ENCODE measurements at regions not wholly inside any gene's neighbourhood (a gene's known extent, or its start where the extent isn't known, plus 50 kb on each side); places are given as distances from the start of the nearest gene placed in this dataset.

DNA sequence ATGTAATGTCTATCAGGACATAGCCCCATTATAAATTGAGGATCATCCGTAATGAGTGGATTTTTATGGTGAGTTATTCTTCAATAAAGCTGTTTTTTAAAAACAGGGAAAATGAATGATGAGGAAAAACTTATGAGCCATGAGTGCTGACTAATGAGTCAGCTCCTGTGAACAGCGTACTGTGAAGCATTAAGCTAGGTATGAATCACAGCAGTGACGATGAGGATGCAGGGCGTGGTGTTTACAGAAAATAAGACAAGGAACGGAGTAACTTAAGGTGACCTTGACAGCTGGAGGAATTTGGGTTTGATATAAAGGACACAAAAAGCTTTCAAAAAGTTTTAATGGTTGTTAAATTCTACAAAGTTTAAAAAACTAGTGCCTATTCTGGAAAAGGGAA lies 96.3 kb downstream of the FOXF2 start:
- DNase-seq = no peak

GRCh38 chr6:1486387-1486786 lies 97.0 kb downstream of the FOXF2 start:
- DNase-seq = no peak

GRCh38 chr6:1487239-1487638 lies 97.9 kb downstream of the FOXF2 start:
- DNase-seq = no peak

GRCh38 chr6:1491025-1491424 lies 101.6 kb downstream of the FOXF2 start:
- no peak for DNase-seq

DNA sequence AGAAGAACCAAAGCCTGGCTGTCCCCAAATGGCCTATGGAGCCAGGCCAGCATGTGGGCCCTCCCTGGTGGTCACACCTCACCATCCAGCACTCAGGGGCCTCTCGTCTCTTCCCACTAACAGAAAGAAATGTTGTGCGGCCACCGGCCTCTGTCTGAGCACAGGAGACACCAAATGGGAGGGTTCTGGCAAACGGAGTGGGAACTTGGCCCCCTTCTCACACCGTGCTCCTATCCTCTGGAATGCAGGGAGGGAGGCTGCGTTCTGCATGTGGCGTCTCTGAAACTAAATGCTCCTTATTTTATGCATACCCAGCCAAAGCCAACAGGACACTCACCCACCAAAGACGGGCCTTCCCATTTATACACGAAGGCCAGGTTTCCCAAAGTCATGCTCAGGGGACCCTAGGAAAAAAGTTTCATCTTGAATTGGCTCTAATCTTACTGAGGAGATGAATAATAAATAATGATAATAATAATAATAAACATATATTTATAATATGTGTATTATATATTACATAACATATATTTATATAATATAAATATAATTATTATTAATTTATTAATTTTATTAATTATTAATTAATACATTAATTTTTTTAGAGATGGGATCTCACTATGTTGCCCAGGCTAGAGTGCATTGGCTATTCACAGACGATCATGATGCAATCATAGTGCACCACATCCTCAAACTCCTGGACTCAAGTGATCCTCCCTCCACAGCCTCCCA lies 102.4 kb downstream of the FOXF2 start:
- no peak for DNase-seq

DNA sequence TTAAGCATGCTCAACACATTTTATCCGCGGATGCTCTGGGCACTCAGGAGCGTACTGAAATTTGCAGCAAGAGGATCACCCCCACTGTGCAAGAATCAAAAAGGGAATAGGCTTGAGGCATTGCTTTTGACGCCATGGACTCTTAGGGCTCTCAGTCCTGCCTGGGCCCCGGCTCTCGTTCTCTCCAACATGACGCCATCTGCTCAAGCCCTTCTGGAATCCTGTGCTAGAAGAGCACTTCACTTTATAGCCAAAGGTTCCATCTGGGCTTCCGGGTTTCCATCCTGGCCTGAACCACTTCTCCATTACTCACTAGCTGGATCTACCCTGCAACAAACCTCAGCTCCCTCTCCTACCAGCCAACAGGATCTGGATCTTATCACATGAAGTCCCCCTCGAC lies 105.3 kb downstream of the FOXF2 start:
- no peak for DNase-seq

GRCh38 chr6:1495344-1495743 lies 106.0 kb downstream of the FOXF2 start:
- DNase-seq = no peak

DNA sequence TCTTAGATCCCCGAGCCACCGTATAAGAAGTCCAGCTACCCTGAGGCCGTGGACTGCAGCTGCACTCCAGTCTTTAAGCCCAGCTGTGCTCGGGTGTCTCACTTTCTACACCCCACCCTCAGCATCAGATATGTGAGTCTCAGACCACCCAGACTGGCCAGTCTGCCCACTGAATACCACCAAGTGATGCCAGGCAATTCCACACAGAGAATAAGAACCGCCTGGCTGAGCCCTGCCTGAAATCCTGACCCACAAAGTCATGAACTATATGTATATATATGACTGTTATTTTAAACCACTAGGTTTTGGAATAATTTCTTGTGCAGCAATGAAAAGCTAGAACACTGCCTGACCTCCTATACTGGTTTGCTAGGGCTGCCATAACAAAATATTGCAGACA lies 106.7 kb downstream of the FOXF2 start:
- DNase-seq = no peak

DNA sequence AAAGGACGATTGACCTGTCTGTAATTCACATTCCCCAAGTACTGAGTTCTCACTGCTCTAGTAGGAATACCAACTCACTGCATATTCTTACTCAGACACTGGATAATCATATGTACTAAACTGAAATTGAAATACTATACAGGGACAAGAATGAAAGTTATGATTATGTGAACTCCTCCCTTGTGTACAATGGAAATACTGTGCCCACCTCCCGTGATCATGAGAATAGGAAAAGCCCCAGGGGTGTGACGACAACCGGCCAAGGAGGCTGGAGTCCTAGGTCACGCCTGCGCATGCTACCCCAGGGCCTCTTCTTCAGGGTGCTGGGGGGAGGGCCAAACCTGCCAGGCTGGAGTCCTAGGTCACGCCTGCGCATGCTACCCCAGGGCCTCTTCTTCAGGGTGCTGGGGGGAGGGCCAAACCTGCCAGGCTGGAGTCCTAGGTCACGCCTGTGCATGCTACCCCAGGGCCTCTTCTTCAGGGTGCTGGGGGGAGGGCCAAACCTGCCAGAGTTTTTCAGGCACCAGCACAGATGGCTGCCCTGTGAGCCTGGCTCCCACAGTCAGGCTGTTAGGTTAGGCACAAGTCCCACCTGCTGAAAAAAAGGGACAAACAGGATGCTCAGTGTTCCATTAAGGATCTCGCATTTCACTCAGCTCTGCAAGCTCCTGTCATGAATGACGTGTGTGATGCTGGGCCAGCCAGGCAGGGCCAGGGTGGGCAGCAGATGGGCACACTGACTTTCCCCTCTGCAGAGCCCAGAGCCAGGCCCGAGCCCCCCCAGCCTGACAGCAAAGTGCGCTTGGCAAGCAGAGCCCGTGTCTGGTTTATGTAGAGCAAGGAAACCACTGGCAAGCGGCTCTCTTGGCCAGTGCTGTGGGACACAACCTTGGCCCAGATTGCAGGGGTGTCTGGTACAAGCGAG lies 107.7 kb downstream of the FOXF2 start:
- DNase-seq = no peak

DNA sequence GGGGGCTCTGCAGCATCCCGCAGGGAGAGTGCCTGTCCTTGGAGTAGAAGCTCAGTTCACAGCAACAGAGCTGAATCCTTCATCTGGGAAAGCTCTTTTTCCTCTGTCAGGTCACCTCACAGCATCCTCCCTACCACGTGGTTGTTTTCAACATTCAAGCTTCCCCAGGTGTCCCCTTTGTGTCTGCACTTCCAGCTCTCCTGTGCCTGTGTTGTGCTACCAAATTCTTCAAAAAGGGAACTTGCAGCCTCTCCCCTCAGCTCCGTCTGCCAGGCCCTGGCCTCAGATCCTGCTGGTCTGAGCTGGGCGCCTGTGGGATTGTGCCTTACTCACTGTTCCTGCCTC lies 108.4 kb downstream of the FOXF2 start:
- DNase-seq = no peak

DNA sequence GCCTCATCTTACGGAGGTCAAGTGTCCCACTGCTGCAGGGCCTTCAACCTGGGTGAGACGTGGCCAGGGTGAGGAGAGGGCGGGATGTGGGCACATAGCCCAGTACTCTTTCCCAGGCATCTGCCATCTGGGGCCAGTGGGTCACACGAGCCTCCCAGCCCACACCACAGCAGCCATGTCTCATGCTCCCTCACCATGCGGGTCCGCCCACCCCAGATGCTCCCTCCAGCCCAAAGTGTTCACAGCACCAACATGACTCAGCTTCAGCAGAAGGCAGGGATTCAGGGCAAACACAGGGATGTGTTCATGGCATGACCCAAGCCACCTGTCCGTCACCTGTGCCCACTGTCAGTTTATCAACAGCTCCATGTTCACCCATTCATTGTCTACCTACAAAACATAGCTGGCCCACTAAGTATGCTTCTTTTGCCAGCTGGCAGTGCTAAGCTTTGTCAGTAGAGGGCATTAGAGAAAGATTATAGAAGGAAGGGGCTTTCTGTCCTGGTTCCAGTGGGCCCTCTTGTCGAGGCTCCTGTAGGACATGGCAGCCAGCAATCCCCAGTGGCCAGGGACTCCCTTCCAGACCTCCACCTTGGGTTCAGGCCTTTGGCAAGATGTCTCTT lies 109.2 kb downstream of the FOXF2 start:
- DNase-seq = no peak

DNA sequence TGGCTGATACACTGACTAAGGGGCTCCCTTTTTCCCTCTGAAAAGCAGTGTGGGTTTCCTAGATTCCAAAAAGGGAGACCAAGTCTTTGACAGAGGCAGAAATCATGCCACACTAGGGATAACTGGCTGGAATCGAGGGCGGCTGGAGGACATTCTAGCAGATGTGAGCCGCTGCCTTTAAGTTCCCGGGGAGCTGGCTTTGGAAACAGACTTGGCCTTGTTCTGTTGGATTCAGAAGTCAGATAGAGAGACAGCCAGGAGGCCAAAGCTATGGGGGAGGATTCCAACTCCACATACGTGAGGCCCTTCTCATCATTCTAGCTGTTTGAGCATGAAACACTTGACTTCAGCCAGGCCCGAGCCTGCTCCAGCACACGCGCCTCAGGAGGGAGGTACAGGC lies 109.9 kb upstream of the FOXC1 start:
- no peak for DNase-seq

DNA sequence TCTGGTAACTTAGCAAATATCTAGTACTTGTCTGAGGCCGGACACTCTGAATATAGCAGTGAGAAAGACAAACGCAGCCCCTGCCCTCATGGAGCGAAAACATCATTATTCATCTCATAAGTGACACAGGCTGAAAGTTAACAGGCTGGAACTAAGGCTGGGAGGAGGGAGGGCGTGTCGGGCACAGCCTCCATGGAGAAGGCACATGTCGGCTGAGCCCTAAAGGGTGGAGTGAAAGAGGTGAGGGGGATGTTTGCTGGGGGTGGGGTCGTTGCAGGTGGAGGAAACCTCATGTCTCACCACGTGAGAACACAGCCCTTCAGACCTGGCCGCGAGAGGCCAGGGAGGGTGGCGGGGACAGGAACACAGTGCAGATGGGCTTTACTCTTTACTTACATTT lies 108.8 kb upstream of the FOXC1 start:
- DNase-seq = no peak

GRCh38 chr6:1502041-1502440 lies 107.7 kb upstream of the FOXC1 start:
- DNase-seq = no peak

- no peak for DNase-seq
Observed at GRCh38 chr6:1503811-1504210, 105.9 kb upstream of the FOXC1 start.

DNA sequence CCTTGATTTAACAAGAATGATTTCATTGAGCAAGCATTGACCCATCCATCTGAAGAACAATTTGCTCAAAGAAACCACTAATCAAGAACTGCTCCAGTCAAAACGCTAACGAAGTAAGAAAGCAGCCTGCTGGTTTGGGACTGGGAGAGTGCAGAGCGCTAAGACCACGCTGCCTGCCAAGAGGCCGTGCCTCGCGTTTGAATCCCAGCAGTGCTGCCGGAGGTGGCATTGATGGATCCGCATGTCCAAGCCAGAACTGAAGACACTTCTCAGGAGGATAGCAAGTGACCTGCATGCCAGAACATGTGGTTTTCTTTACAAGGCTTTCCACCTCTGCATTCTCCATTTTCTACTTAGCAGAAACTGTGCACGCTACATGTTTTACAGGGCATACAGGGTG lies 105.2 kb upstream of the FOXC1 start:
- DNase-seq = no peak

- DNase-seq = no peak
Observed at GRCh38 chr6:1507251-1507650, 102.5 kb upstream of the FOXC1 start.

- DNase-seq = no peak
Observed at GRCh38 chr6:1509241-1509640, 100.5 kb upstream of the FOXC1 start.

- DNase-seq = no peak
Observed at GRCh38 chr6:1510239-1510638, 99.5 kb upstream of the FOXC1 start.

GRCh38 chr6:1513215-1513780 lies 96.4 kb upstream of the FOXC1 start:
- no peak for DNase-seq

GRCh38 chr6:1514078-1514477 lies 95.6 kb upstream of the FOXC1 start:
- DNase-seq = no peak

- no peak for DNase-seq
Observed at GRCh38 chr6:1515280-1515679, 94.4 kb upstream of the FOXC1 start.

- no peak for DNase-seq
Observed at GRCh38 chr6:1515781-1516180, 93.9 kb upstream of the FOXC1 start.
